ENCODE measurements at regions not wholly inside any gene's neighbourhood (a gene's known extent, or its start where the extent isn't known, plus 50 kb on each side); places are given as distances from the start of the nearest gene placed in this dataset.
A peak's percentile ranks its signal among the peaks of the same experiment; 100 is the strongest.

GRCh38 chr9:129354498-129354897 is 176.4 kb upstream of the IER5L start:
- FAIRE-seq (no peak), DNase-seq (ENCODE audit: low read depth in 1 of 2, low spot score in 2 of 2) (no peak)
- H3K4me3 ChIP-seq (ENCODE audit: extremely low read depth in 1 of 4, insufficient read depth in 2 of 4, low read depth in 3 of 4, low read length in 4 of 4), result no peak overlapping the region
- no peaks in the 10 kb centered on the region; a peak in 1 of 7 replicates for H3K27me3 ChIP-seq (replicated peaks in 1 of 4; ENCODE audit: control insufficient read depth in 3 of 4, extremely low read depth in 1 of 4, insufficient read depth in 3 of 4, low read length in 3 of 4)
- no peaks in the 10 kb centered on the region for H3K79me2 ChIP-seq (ENCODE audit: control insufficient read depth in 1 of 2, insufficient read depth in 2 of 2, low read length in 2 of 2)
- 0 out of 2 replicates have a peak overlapping the region, but pooled peaks have one; percentile 16 for H2BK15ac ChIP-seq (ENCODE audit: low read length)
- WGBS, 2 experiments (ENCODE audit: extremely low coverage in 1 of 2, insufficient coverage in 1 of 2, insufficient read length in 1 of 2, insufficient replicate concordance in 2 of 2, low coverage in 1 of 2, low lambda C conversion rate in 2 of 2, missing lambda C conversion rate in 1 of 2), result 95% methylated on average over 7 of the region's 7 CpGs; no CpG with 5 or more reads in 1 of the 2 experiments
- no peak overlapping the region for H3K14ac ChIP-seq (ENCODE audit: insufficient read length)
- H3K9ac ChIP-seq (replicated peaks in 1 of 4; ENCODE audit: extremely low read depth in 1 of 4, low read depth in 3 of 4, low read length in 3 of 4), result no peak overlapping the region
- H2BK20ac ChIP-seq (ENCODE audit: low read length), result no peak overlapping the region
- 0 out of 4 replicates have a peak, but pooled peaks cover 0 to 6% of the 10 kb centered on the region in 2 experiments for H3K9me3 ChIP-seq (ENCODE audit: insufficient read depth in 2 of 2, low read depth in 1 of 2, low read length in 1 of 2)
- peak overlapping the region; percentile 39; the same call in 1 of the 2 replicates for H2AK5ac ChIP-seq (ENCODE audit: low read depth, low read length)
- H4K20me1 ChIP-seq (replicated peaks in 1 of 2; ENCODE audit: control insufficient read depth in 1 of 2, insufficient read depth in 2 of 2, low read length in 2 of 2), result no peaks in the 10 kb centered on the region
- H3K56ac ChIP-seq (replicated peaks; ENCODE audit: insufficient read length, low read depth, low read length), result no peak overlapping the region
- H3K4me1 ChIP-seq (replicated peaks in 1 of 4; ENCODE audit: control insufficient read depth in 3 of 4, insufficient read depth in 4 of 4, low read length in 3 of 4), result peaks cover 0 to 19% (median 8%) of the 10 kb centered on the region in 4 experiments; a peak in 4 of 7 replicates
- ChIA-PET CTCF (ENCODE audit: partially characterized antibody) (interaction anchor here (1.2 kb wide), 1 partner anchor 254 kb away, joined by 3 read pairs; no protein-coding TSS in a partner anchor), POLR2A (ENCODE audit: partially characterized antibody) (interaction anchor here (8.3 kb wide), 1 partner anchor 20 kb away, joined by 65 read pairs; no protein-coding TSS in a partner anchor)
- H4K5ac ChIP-seq (ENCODE audit: insufficient read length, low read depth, low read length), result no peak overlapping the region
- H3K4ac ChIP-seq (replicated peaks; ENCODE audit: insufficient read length, low read depth, low read length), result no peak overlapping the region
- no peak overlapping the region for H4K91ac ChIP-seq (replicated peaks; ENCODE audit: insufficient read length, low read length)
- H3K4me2 ChIP-seq (ENCODE audit: insufficient read depth in 1 of 2, low read depth in 2 of 2, low read length in 2 of 2), result no peak overlapping the region
- no peak overlapping the region for H3K18ac ChIP-seq (ENCODE audit: extremely low read depth, low read length)
- no peak overlapping the region for H2BK120ac ChIP-seq (replicated peaks; ENCODE audit: low read depth, low read length)
- H3K79me1 ChIP-seq (ENCODE audit: low read depth, low read length), result no peaks in the 10 kb centered on the region
- H3K23me2 ChIP-seq (ENCODE audit: low read depth, low read length), result peaks cover 8% of the 10 kb centered on the region
- no peak overlapping the region for H3K23ac ChIP-seq (ENCODE audit: insufficient read length)
- no peak overlapping the region for H2AFZ ChIP-seq (ENCODE audit: low read length)
- H4K8ac ChIP-seq (ENCODE audit: extremely low read depth, insufficient read depth, low read length), result no peak overlapping the region
- H3K36me3 ChIP-seq (ENCODE audit: control insufficient read depth in 2 of 4, insufficient read depth in 4 of 4, low read length in 3 of 4), result no peaks in the 10 kb centered on the region
- 0 out of 2 replicates have a peak overlapping the region, but pooled peaks have one; percentile 50 for H2BK12ac ChIP-seq (ENCODE audit: low read depth, low read length)
- no peak overlapping the region for H2BK5ac ChIP-seq (ENCODE audit: low read depth, low read length)
- H3K27ac ChIP-seq (ENCODE audit: low read depth, low read length), result no peak overlapping the region
- TF ChIP-seq KDM4A (IDR thresholded peaks at IDR 0.05; ENCODE audit: low read depth, low read length, severe bottlenecking) (no peak), SIRT6 (IDR thresholded peaks at IDR 0.05; ENCODE audit: low read length) (no peak), ATF3 (IDR thresholded peaks at IDR 0.05; ENCODE audit: insufficient read depth, low read depth, low read length) (no peak), RFX5 (IDR thresholded peaks at IDR 0.05; ENCODE audit: borderline replicate concordance, low read depth, low read length) (no peak), MAFK (IDR thresholded peaks at IDR 0.05; ENCODE audit: low read depth, low read length) (no peak)
